Trophoblast cell (in vitro differentiated cells and primary cell): ENCODE measurements at regions not wholly inside any gene's neighbourhood (a gene's known extent, or its start where the extent isn't known, plus 50 kb on each side); places are given as distances from the start of the nearest gene placed in this dataset.

Source experiments
- DNase-seq, 2 donors: peaks; one replicate each; pipeline ENCODE4 v3.0.0-alpha.2; 2016
- H2AFZ ChIP-seq: 2 replicates; pipeline ENCODE4 v1.6.1; 2013; ENCODE audit warnings: low read length, moderate library complexity, mild to moderate bottlenecking; ENCODE audit not compliant: insufficient read depth, poor library complexity
- H2AK5ac ChIP-seq: 2 replicates; pipeline ENCODE4 v1.6.1; 2013; ENCODE audit warnings: mild to moderate bottlenecking, low read length
- H2BK120ac ChIP-seq: 2 replicates; pipeline ENCODE4 v1.6.1; 2013; ENCODE audit warnings: low read length, mild to moderate bottlenecking, moderate library complexity; ENCODE audit not compliant: insufficient read depth, poor library complexity
- H2BK12ac ChIP-seq: 2 replicates; pipeline ENCODE4 v1.6.1; 2013; ENCODE audit warnings: mild to moderate bottlenecking, low read length, moderate library complexity
- H2BK5ac ChIP-seq: 2 replicates; pipeline ENCODE4 v1.6.1; 2013; ENCODE audit warnings: low read length, low read depth, moderate library complexity, mild to moderate bottlenecking; ENCODE audit not compliant: poor library complexity
- H3K14ac ChIP-seq: 2 replicates; pipeline ENCODE4 v1.6.1; 2013; ENCODE audit warnings: mild to moderate bottlenecking, low read length
- H3K18ac ChIP-seq: 2 replicates; pipeline ENCODE4 v1.6.1; 2013; ENCODE audit warnings: mild to moderate bottlenecking, low read length
- H3K23ac ChIP-seq: 2 replicates; pipeline ENCODE4 v1.6.1; 2013; ENCODE audit warnings: low read length
- H3K27ac ChIP-seq: 2 replicates; pipeline ENCODE4 v1.5.1; 2013; ENCODE audit warnings: low read depth, mild to moderate bottlenecking, inconsistent platforms, low read length, moderate library complexity
- H3K27me3 ChIP-seq: 2 replicates; pipeline ENCODE4 v1.6.1; 2013; ENCODE audit warnings: inconsistent platforms, mild to moderate bottlenecking, low read length, moderate library complexity; ENCODE audit not compliant: insufficient read depth
- H3K36me3 ChIP-seq, 2 experiments: 1 replicate in 1 of 2; 2 replicates in 1 of 2; pipeline ENCODE4 v1.6.1; 2013; ENCODE audit warnings: low read length in 2 of 2, mild to moderate bottlenecking in 2 of 2, moderate library complexity in 1 of 2; ENCODE audit not compliant: insufficient read depth in 2 of 2, control insufficient read depth in 1 of 2
- H3K4ac ChIP-seq: 2 replicates; pipeline ENCODE4 v1.6.1; 2013; ENCODE audit warnings: low read depth, mild to moderate bottlenecking, low read length, moderate library complexity
- H3K4me1 ChIP-seq, 2 experiments: 1 replicate in 1 of 2; 2 replicates in 1 of 2; pipeline ENCODE4 v1.6.1; 2013; ENCODE audit warnings: low read length in 2 of 2, mild to moderate bottlenecking in 2 of 2, moderate library complexity in 1 of 2; ENCODE audit not compliant: insufficient read depth in 2 of 2, control insufficient read depth in 1 of 2
- H3K4me2 ChIP-seq: 2 replicates; pipeline ENCODE4 v1.6.1; 2013; ENCODE audit warnings: inconsistent platforms, mild to moderate bottlenecking, low read length, moderate library complexity
- H3K4me3 ChIP-seq: 2 replicates; pipeline ENCODE4 v1.5.1; 2013; ENCODE audit warnings: mild to moderate bottlenecking, low read depth, low read length, inconsistent platforms
- H3K79me1 ChIP-seq: one replicate; pipeline ENCODE4 v1.6.1; 2013; ENCODE audit warnings: low read length
- H3K79me2 ChIP-seq: 2 replicates; pipeline ENCODE4 v1.6.1; 2013; ENCODE audit warnings: low read length, mild to moderate bottlenecking; ENCODE audit not compliant: control insufficient read depth, insufficient read depth, poor library complexity
- H3K9ac ChIP-seq: 2 replicates; pipeline ENCODE4 v1.6.1; 2013; ENCODE audit warnings: mild to moderate bottlenecking, low read length
- H3K9me3 ChIP-seq: 2 replicates; pipeline ENCODE4 v1.6.1; 2013; ENCODE audit warnings: low read depth, mild to moderate bottlenecking, control low read depth, inconsistent platforms, low read length; ENCODE audit not compliant: insufficient read depth
- H4K12ac ChIP-seq: 2 replicates; pipeline ENCODE4 v1.6.1; 2013; ENCODE audit warnings: low read depth, mild to moderate bottlenecking, low read length, moderate library complexity
- H4K8ac ChIP-seq: 2 replicates; pipeline ENCODE4 v1.6.1; 2013; ENCODE audit warnings: low read depth, mild to moderate bottlenecking, low read length, moderate library complexity
- H4K91ac ChIP-seq: one replicate; pipeline ENCODE4 v1.6.1; 2013; ENCODE audit warnings: low read depth, mild to moderate bottlenecking, low read length, moderate library complexity
- WGBS: extraction: QIAGEN DNeasy Blood & Tissue Kit; methylation state at CpG from one replicate; pipeline ENCODE4 v1.1.7; 2013; ENCODE audit warnings: missing lambda C conversion rate; ENCODE audit not compliant: insufficient read length, insufficient coverage; ENCODE audit errors: extremely low coverage; 5-methylcytosine and 5-hydroxymethylcytosine counted together

- H2BK5ac ChIP-seq: no peak overlapping the region
- no peak overlapping the region for H4K91ac ChIP-seq
- no peak overlapping the region for H3K23ac ChIP-seq
- H3K9ac ChIP-seq: no peak overlapping the region
- H4K8ac ChIP-seq: no peak overlapping the region
- H2BK120ac ChIP-seq: no peak overlapping the region
- H2AK5ac ChIP-seq: no peak overlapping the region
- H2BK12ac ChIP-seq: no peak overlapping the region
- no peak overlapping the region for H4K12ac ChIP-seq
- no peaks in the 10 kb centered on the region for H3K79me2 ChIP-seq
- no peak for DNase-seq
- H3K27ac ChIP-seq: no peak overlapping the region
- no peaks in the 10 kb centered on the region for H3K79me1 ChIP-seq
- H3K4me3 ChIP-seq: no peak overlapping the region
- no peak overlapping the region for H3K4me2 ChIP-seq
- no peak overlapping the region for H3K4ac ChIP-seq
- H3K27me3 ChIP-seq: no peaks in the 10 kb centered on the region
- H3K18ac ChIP-seq: no peak overlapping the region
- peaks cover 0 to 4% of the 10 kb centered on the region in 2 experiments for H3K36me3 ChIP-seq
- peaks cover 0 to 6% of the 10 kb centered on the region in 2 experiments for H3K4me1 ChIP-seq
- no peak overlapping the region for H2AFZ ChIP-seq
- H3K14ac ChIP-seq: no peak overlapping the region
- H3K9me3 ChIP-seq: peaks cover 4% of the 10 kb centered on the region
- WGBS: no CpG with 5 or more reads among the region's 4 CpGs
These were observed 136.7 kb downstream of the AQP9 start for GRCh38 chr15:58274885-58275284.

GRCh38 chr15:58275785-58276184, 137.6 kb downstream of the AQP9 start:
- Histone ChIP-seq H2BK12ac (no peak overlapping the region), H3K23ac (no peak overlapping the region), H3K4me2 (no peak overlapping the region), H4K8ac (no peak overlapping the region), H2BK120ac (no peak overlapping the region), H2BK5ac (no peak overlapping the region), H3K79me1 (no peaks in the 10 kb centered on the region), H3K27me3 (no peaks in the 10 kb centered on the region), H4K91ac (no peak overlapping the region), H3K4me3 (no peak overlapping the region), H3K79me2 (no peaks in the 10 kb centered on the region), H3K18ac (no peak overlapping the region), H3K4me1 (peaks cover 0 to 2% of the 10 kb centered on the region in 2 experiments), H3K9me3 (peaks cover 4% of the 10 kb centered on the region), H3K36me3 (peaks cover 0 to 4% of the 10 kb centered on the region in 2 experiments), H3K14ac (no peak overlapping the region), H2AK5ac (no peak overlapping the region), H4K12ac (no peak overlapping the region), H3K9ac (no peak overlapping the region), H3K4ac (no peak overlapping the region), H2AFZ (no peak overlapping the region), H3K27ac (no peak overlapping the region)
- no CpG with 5 or more reads among the region's 3 CpGs for WGBS
- no peak for DNase-seq

GRCh38 chr15:58276924-58277323, 138.7 kb downstream of the AQP9 start:
- Histone ChIP-seq H2BK5ac (no peak overlapping the region), H3K27ac (no peak overlapping the region), H2AFZ (no peak overlapping the region), H3K4me1 (peaks cover 2 to 4% of the 10 kb centered on the region in 2 experiments), H4K8ac (no peak overlapping the region), H3K9ac (no peak overlapping the region), H4K91ac (no peak overlapping the region), H3K4me2 (no peak overlapping the region), H4K12ac (no peak overlapping the region), H3K14ac (no peak overlapping the region), H2AK5ac (no peak overlapping the region), H3K4me3 (no peak overlapping the region), H2BK120ac (no peak overlapping the region), H3K27me3 (no peaks in the 10 kb centered on the region), H3K79me2 (no peaks in the 10 kb centered on the region), H3K18ac (no peak overlapping the region), H3K79me1 (no peaks in the 10 kb centered on the region), H3K4ac (no peak overlapping the region), H3K9me3 (peaks cover 1% of the 10 kb centered on the region), H2BK12ac (no peak overlapping the region), H3K23ac (no peak overlapping the region), H3K36me3 (peaks cover 0 to 1% of the 10 kb centered on the region in 2 experiments)
- DNase-seq: no peak

GRCh38 chr15:58277333-58277732, 139.2 kb downstream of the AQP9 start:
- no CpG with 5 or more reads among the region's 1 CpG for WGBS
- Histone ChIP-seq H4K12ac (no peak overlapping the region), H3K9me3 (no peaks in the 10 kb centered on the region), H3K36me3 (no peaks in the 10 kb centered on the region), H3K9ac (no peak overlapping the region), H2BK12ac (no peak overlapping the region), H3K4me3 (no peak overlapping the region), H3K4ac (no peak overlapping the region), H3K4me2 (no peak overlapping the region), H3K79me2 (no peaks in the 10 kb centered on the region), H4K91ac (no peak overlapping the region), H3K79me1 (no peaks in the 10 kb centered on the region), H3K4me1 (peaks cover 6 to 7% of the 10 kb centered on the region in 2 experiments), H3K18ac (no peak overlapping the region), H3K14ac (no peak overlapping the region), H3K27me3 (no peaks in the 10 kb centered on the region), H2AFZ (no peak overlapping the region), H2AK5ac (no peak overlapping the region), H3K23ac (no peak overlapping the region), H4K8ac (no peak overlapping the region), H3K27ac (no peak overlapping the region), H2BK5ac (no peak overlapping the region), H2BK120ac (no peak overlapping the region)
- no peak for DNase-seq
